Kidney epithelial cell (primary cell): ENCODE measurements at regions not wholly inside any gene's neighbourhood (a gene's known extent, or its start where the extent isn't known, plus 50 kb on each side); places are given as distances from the start of the nearest gene placed in this dataset.

Experiments used
- DNase-seq: peaks from one replicate; pipeline ENCODE4 v3.0.0-alpha.2; 2010; ENCODE audit warnings: low read depth
- H3K27me3 ChIP-seq: 2 replicates; pipeline ENCODE4 v1.6.0; 2011; ENCODE audit warnings: low read length; ENCODE audit not compliant: control insufficient read depth, insufficient read depth
- H3K36me3 ChIP-seq: 2 replicates; pipeline ENCODE4 v1.5.1; 2011; ENCODE audit warnings: low read length; ENCODE audit not compliant: control insufficient read depth, insufficient read depth
- H3K4me3 ChIP-seq: 2 replicates; pipeline ENCODE4 v1.5.1; 2011; ENCODE audit warnings: low read depth, mild to moderate bottlenecking, control low read depth, low read length
- TF ChIP-seq, protein P1 (sequence below): IDR thresholded peaks from 2 replicates; pipeline ENCODE4 v1.5.1; 2011; ENCODE audit warnings: mild to moderate bottlenecking, moderate library complexity, low read length, control low read depth, inconsistent platforms; ENCODE audit not compliant: insufficient read depth, poor library complexity, severe bottlenecking

DNA sequence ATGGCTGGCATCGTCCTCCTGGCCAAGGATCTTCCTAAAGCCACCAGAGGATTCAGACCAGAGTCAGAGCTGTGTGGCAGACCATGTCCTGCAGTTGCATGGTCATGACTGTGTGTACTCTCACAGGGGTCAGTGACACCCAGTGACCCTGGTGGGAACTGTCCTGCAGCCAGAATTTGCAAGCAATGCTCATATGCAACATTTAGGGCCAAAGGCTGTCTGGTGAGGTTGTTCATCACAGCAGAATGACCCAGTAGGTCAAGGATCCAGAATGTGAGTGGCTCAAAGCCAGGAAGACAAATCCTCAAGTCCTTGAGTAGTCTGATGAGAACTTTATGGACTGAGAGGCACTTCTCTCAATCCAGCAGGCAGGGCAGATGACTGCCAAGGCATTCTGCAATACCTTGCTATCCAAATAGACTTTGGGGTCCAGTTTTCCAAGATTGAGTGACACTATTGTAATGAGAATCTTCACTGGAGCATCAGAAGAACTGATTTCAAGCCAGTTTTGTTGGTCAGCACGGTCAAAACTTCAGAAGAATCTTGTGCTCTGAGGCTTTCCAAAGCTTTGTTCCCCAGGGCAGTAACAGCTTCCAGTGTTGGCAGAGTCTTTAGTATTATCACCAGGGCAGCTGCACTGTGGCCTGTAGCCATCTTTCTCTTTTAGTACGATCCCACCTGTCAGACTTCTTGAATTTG is 122.0 kb downstream of the PTCSC3 start:
- no peaks in the 10 kb centered on the region for H3K36me3 ChIP-seq

DNA sequence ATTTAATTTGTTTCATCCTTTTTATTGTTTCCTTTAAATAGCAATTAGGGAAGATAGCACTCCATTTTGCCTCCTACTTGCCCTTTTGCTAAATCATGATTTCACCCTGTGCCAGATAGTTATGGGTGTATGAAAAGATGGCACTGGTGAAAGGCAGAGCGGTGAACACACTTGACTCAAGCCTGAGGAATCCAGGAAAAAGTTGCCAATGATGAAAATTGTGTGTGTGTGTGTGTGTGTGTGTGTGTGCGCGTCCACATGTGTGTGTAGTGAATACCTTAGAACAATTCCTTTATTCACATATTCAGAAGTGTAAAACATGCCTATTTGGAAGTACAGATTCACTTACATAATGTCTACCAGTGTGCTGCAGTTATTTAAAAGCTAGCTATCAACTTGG is 123.8 kb downstream of the PTCSC3 start:
- Histone ChIP-seq H3K36me3 (no peaks in the 10 kb centered on the region), H3K27me3 (no peaks in the 10 kb centered on the region), H3K4me3 (no peak overlapping the region)
- DNase-seq = no peak
- TF ChIP-seq, protein P1, sequence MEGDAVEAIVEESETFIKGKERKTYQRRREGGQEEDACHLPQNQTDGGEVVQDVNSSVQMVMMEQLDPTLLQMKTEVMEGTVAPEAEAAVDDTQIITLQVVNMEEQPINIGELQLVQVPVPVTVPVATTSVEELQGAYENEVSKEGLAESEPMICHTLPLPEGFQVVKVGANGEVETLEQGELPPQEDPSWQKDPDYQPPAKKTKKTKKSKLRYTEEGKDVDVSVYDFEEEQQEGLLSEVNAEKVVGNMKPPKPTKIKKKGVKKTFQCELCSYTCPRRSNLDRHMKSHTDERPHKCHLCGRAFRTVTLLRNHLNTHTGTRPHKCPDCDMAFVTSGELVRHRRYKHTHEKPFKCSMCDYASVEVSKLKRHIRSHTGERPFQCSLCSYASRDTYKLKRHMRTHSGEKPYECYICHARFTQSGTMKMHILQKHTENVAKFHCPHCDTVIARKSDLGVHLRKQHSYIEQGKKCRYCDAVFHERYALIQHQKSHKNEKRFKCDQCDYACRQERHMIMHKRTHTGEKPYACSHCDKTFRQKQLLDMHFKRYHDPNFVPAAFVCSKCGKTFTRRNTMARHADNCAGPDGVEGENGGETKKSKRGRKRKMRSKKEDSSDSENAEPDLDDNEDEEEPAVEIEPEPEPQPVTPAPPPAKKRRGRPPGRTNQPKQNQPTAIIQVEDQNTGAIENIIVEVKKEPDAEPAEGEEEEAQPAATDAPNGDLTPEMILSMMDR = no peak

More for the DNA sequence above, 122.0 kb downstream of the PTCSC3 start:
- TF ChIP-seq, protein P1 = no peak
- Histone ChIP-seq H3K27me3 (no peaks in the 10 kb centered on the region), H3K4me3 (no peak overlapping the region)
- DNase-seq = no peak

GRCh38 chr14:36052063-36052462 is 124.5 kb downstream of the PTCSC3 start:
- no peaks in the 10 kb centered on the region for H3K36me3 ChIP-seq
- TF ChIP-seq, protein P1 = no peak
- no peak for DNase-seq
- H3K4me3 ChIP-seq = no peak overlapping the region
- no peaks in the 10 kb centered on the region for H3K27me3 ChIP-seq

DNA sequence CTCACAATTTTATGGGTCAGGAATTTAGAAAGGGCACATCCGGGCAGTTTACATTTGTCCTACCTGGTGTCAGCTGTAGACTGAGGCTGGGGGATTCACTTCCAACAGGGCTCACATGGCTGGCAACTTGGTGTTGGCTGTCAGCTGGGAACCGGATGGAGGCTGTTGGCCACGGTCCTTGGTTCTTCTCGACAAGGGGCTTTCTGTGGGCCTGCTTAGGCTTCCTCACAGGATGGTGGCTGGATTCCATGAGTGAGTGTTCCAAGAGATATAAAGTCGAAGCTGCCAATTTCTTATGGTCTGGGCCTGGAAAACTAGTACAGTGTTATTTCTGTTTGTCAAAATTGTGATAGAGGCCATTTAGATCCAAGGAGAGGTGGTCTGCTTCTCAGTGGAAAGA is 127.9 kb downstream of the PTCSC3 start:
- Histone ChIP-seq H3K36me3 (no peaks in the 10 kb centered on the region), H3K4me3 (no peak overlapping the region), H3K27me3 (no peaks in the 10 kb centered on the region)
- no peak for DNase-seq
- TF ChIP-seq, protein P1 = no peak

DNA sequence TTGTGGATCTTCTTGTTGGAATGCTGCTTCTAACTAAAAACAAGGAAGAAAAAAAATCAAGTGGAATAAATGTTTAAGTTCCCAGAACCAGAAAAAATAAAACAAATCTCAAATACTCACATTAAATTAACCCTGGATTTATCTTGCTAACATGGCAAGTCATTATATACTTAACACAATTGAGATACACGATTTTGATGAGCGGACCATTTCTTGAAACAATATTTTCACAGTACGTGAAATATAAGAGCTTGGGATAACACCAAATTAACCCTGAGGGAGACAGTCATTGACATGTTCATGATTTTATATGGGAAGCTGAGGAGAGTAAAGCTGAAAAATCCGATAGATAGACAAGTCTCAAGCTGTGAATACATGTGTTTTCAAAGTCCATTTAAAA is 128.6 kb downstream of the PTCSC3 start:
- H3K27me3 ChIP-seq = no peaks in the 10 kb centered on the region
- H3K36me3 ChIP-seq = no peaks in the 10 kb centered on the region
- no peak overlapping the region for H3K4me3 ChIP-seq
- TF ChIP-seq, protein P1 = no peak
- no peak for DNase-seq

- H3K36me3 ChIP-seq = no peaks in the 10 kb centered on the region
- no peak overlapping the region for H3K4me3 ChIP-seq
- no peak for DNase-seq
- TF ChIP-seq, protein P1 = no peak
- H3K27me3 ChIP-seq = no peaks in the 10 kb centered on the region
Observed at GRCh38 chr14:36035675-36036074, 140.8 kb downstream of the PTCSC3 start.
